ENCODE measurements at regions not wholly inside any gene's neighbourhood (a gene's known extent, or its start where the extent isn't known, plus 50 kb on each side); places are given as distances from the start of the nearest gene placed in this dataset.

DNA sequence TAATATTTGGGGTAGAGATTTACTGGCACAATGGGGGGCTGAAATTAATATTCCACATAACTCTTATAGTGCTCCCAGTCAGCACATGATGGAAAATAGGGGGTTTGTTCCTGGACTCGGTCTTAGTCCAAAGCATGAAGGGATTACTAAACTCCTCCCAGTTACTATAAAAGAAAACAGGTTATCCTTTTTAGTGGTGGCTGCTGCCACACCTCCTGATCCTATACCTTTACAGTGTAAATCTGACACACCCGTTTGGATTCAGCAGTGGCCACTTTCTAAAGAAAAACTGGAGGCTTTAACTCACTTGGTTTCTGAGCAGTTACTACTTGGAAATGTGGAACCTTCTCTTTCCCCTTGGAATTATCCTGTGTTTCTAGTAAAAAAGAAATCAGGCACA, 572.9 kb upstream of the PTGER4 start:
- ChIA-PET CTCF (no interaction called here), POLR2A (ENCODE audit: low non-redundant PET) (no interaction called here)
- TF ChIP-seq, protein P1, sequence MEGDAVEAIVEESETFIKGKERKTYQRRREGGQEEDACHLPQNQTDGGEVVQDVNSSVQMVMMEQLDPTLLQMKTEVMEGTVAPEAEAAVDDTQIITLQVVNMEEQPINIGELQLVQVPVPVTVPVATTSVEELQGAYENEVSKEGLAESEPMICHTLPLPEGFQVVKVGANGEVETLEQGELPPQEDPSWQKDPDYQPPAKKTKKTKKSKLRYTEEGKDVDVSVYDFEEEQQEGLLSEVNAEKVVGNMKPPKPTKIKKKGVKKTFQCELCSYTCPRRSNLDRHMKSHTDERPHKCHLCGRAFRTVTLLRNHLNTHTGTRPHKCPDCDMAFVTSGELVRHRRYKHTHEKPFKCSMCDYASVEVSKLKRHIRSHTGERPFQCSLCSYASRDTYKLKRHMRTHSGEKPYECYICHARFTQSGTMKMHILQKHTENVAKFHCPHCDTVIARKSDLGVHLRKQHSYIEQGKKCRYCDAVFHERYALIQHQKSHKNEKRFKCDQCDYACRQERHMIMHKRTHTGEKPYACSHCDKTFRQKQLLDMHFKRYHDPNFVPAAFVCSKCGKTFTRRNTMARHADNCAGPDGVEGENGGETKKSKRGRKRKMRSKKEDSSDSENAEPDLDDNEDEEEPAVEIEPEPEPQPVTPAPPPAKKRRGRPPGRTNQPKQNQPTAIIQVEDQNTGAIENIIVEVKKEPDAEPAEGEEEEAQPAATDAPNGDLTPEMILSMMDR (conservative IDR thresholded peaks at IDR 0.05; ENCODE audit: low read depth): no peak
- no peak for DNase-seq (ENCODE audit: low spot score)
- H3K27ac ChIP-seq: no peak overlapping the region

DNA sequence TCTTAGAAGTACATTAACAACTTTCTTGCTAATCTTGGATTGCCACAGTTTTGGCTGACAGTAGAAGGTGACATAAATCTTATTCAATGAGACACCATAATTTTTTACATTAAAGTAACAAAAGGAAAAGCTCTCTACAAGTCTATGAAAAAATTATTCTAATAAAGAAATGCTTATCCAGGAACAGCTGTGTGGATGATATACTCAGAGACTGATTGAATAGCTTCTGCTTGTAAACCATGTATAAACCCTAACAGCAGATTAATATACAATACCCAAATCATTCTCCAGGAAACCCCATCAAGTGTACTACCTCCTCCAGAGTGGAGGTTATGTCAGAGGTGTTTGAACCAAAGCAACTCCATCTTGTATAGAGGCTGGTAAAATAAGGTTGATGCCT, 581.4 kb upstream of the PTGER4 start:
- TF ChIP-seq, protein P1 (conservative IDR thresholded peaks at IDR 0.05; ENCODE audit: low read depth): no peak
- POLR2A ChIA-PET (ENCODE audit: low non-redundant PET): no interaction called here
- CTCF ChIA-PET: interaction anchor here (0.6 kb wide), 1 partner anchor 496 kb away, joined by 4 read pairs; no protein-coding TSS in a partner anchor
- no peak for DNase-seq (ENCODE audit: low spot score)
- H3K27ac ChIP-seq: no peak overlapping the region

DNA sequence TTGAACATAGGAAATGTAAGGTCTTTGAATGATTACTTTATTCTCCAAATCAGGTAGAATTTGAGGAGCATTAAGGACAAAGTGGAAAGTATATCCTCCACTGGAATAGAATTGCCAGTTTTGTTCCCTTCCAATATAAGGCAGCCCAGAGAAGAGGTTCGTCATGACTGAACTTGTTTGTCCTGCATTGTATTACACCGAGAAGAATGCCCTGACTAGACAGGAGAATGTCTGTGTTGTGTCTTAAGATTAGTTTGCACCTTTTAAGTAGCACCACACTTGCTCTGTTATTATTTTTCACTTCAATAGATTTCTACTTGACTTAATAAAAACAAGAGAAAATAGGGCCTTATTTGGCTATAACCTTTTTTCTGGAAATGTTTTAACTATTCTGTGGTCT, 586.2 kb upstream of the PTGER4 start:
- TF ChIP-seq, protein P1 (conservative IDR thresholded peaks at IDR 0.05; ENCODE audit: low read depth): no peak
- DNase-seq (ENCODE audit: low spot score): no peak
- POLR2A ChIA-PET (ENCODE audit: low non-redundant PET): no interaction called here
- CTCF ChIA-PET: no interaction called here
- no peak overlapping the region for H3K27ac ChIP-seq

DNA sequence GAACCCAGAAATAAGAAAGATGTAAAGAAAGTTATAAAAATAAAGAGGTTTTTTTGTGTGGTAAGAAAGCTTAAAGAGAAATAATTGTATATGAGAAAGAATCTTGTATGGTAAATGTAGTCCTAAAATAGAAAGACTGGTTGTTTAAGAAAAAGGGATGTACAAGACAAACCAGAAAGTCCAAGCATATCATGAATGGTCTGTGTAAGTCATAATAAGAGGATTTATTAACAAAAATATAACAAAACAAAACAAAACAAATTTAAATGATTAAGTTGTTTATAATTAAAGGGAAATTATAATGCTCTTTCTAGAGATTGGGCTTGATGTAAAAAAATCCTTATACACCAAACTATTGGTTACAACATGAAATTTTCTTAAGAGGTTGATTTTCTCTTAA, 590.4 kb upstream of the PTGER4 start:
- CTCF ChIA-PET: no interaction called here
- DNase-seq (ENCODE audit: low spot score): no peak
- TF ChIP-seq, protein P1 (conservative IDR thresholded peaks at IDR 0.05; ENCODE audit: low read depth): no peak
- H3K27ac ChIP-seq: no peak overlapping the region
- POLR2A ChIA-PET (ENCODE audit: low non-redundant PET): no interaction called here

DNA sequence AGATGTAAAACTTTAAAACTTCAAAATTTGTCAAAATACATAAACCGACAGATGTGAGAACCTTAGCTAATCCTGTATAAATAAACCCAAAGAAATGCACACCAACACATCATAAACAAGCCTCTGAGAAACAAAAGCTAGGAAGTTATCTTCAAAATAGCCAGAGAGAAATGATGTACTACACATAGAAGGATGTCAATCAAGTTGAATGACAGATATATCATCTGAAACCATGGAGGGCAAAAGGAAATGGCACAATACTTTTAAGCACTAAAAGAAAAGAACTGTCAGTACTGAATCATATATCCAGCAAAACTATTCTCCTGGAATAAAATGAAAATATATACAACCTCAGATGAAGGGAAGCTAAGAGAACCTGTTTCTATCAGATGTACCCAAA, 595.1 kb upstream of the PTGER4 start:
- POLR2A ChIA-PET (ENCODE audit: low non-redundant PET): no interaction called here
- TF ChIP-seq, protein P1 (conservative IDR thresholded peaks at IDR 0.05; ENCODE audit: low read depth): no peak
- CTCF ChIA-PET: interaction anchor here (0.5 to 0.6 kb wide), 2 partner anchors 23 to 505 kb away, joined by 4 to 5 read pairs; no protein-coding TSS in a partner anchor
- H3K27ac ChIP-seq: no peak overlapping the region
- no peak for DNase-seq (ENCODE audit: low spot score)

DNA sequence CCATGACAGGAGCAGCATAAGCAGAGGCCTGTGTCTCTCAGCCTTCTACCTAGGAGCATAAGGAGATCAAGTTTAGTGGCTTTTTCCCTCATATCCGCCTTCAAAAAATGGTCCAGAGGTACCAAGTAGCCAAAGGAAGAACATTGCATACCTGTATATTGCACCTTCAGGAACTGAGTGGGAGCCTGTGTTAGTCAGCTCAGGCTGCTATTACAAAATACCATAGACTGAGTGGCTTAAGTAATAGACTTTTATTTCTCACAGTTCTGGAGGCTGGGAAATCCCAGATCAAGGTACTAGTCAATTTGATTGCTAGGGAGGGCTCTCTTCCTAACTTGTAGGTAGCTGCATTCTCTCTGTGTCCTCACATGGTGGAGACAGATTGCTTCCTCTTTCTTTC, 597.4 kb upstream of the PTGER4 start:
- no peak for DNase-seq (ENCODE audit: low spot score)
- ChIA-PET CTCF (no interaction called here), POLR2A (ENCODE audit: low non-redundant PET) (no interaction called here)
- TF ChIP-seq, protein P1 (conservative IDR thresholded peaks at IDR 0.05; ENCODE audit: low read depth): no peak
- no peak overlapping the region for H3K27ac ChIP-seq

DNA sequence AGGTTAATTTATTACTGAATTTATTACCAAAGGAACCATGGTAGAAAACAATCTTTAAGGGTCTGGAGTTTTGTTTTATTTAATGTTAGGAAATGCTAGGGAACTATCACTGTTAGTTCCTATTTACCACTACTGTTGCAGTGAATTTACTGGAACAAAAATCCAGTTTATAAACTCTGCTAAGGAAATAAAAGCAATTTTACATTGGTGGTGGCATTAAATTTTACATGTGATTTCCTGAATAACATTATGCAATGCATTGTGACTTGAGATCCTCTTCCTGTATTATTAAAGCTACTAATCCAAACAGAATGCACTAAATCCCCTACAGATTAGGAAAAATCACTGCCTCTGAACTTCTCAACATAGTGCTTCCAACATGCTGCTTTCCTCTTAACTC, 599.5 kb upstream of the PTGER4 start:
- no peak for DNase-seq (ENCODE audit: low spot score)
- H3K27ac ChIP-seq: no peak overlapping the region
- ChIA-PET POLR2A (ENCODE audit: low non-redundant PET) (no interaction called here), CTCF (no interaction called here)
- TF ChIP-seq, protein P1 (conservative IDR thresholded peaks at IDR 0.05; ENCODE audit: low read depth): no peak
